Left ventricle myocardium superior (tissue), 1 donor: ENCODE measurements at regions not wholly inside any gene's neighbourhood (a gene's known extent, or its start where the extent isn't known, plus 50 kb on each side); places are given as distances from the start of the nearest gene placed in this dataset.

Source experiments
- ATAC-seq: fragments of 200-7000 bp; cut with Tn5 transposase; one replicate; pipeline ENCODE4 v1.9.1; 2020; ENCODE audit warnings: mild to moderate bottlenecking, moderate library complexity
- DNase-seq: peaks from one replicate; pipeline ENCODE4 v3.0.0-alpha.2; 2020
- intact Hi-C: fragments of 100-400 bp; cut with micrococcal nuclease; formaldehyde crosslinking; loops from one replicate; pipeline ENCODE4 v1.11.0; 2022
- donor health status: DM: no; HTN: yes; CAD: no; lungs with severe emphysema.

DNA sequence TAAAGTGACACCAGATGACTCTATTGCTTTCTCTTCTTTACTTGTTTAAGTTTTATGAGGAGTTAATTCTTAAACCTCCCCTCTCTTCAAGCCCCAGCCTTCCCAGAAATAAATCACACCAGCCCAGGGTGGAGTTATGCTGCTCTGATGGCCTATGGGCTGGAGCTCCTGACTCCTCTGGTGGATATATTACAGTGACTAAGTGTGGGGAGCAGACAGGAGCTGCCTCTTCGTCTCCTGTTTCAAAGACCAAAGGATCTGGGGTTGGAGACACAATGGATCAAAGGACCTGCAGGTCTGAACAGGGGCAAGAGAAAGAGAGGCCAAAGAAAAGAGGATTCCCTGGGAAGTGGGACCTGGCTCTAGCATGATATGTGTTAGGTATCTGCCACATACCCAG is 312.0 kb upstream of the MSX2 start:
- no peak for DNase-seq
- no peak for ATAC-seq
- intact Hi-C loops: loop anchor here (10.0 kb wide), 1 partner anchor 522 kb away; no protein-coding TSS in a partner anchor

GRCh38 chr5:174412941-174413340 is 311.4 kb upstream of the MSX2 start:
- ATAC-seq (peak; percentile 28), DNase-seq (no peak)
- intact Hi-C loops: loop anchor here (10.0 kb wide), 1 partner anchor 522 kb away; no protein-coding TSS in a partner anchor

GRCh38 chr5:174413567-174414314 is 310.6 kb upstream of the MSX2 start:
- DNase-seq (no peak), ATAC-seq (peak; percentile 82)
- intact Hi-C loops: loop anchor here (10.0 kb wide), 1 partner anchor 521 kb away; no protein-coding TSS in a partner anchor

DNA sequence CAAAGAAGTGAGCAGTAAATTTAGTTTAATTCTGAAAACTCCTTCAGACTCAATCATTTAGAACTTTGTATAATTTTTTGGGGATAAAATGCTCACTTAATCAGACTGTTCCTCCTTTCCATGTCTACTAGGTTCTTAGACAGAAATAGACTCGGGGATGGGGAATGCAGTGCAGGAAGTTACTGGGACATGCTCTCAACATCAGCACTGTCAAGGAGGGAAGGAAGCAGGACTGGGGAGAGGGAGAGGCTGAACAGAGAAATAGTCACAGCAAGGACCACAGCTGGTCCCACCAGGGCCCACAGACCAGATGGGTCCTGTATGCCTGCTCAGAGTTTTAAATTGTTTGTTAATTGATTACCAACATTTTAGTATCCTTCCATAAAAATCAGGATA is 310.1 kb upstream of the MSX2 start:
- intact Hi-C loops: loop anchor here (10.0 kb wide), 1 partner anchor 520 kb away; no protein-coding TSS in a partner anchor

GRCh38 chr5:174418809-174419539 is 305.4 kb upstream of the MSX2 start:
- no peak for DNase-seq
- ATAC-seq: peak; percentile 68
- intact Hi-C loops: loop anchor here (10.0 kb wide), 1 partner anchor 516 kb away; no protein-coding TSS in a partner anchor

More for the DNA sequence above, 310.1 kb upstream of the MSX2 start:
- no peak for ATAC-seq
- no peak for DNase-seq

- DNase-seq (peak; percentile 93), ATAC-seq (peak; percentile 98)
- intact Hi-C loops: loop anchor here (5.0 to 10.0 kb wide), 2 partner anchors 373 to 515 kb away; no protein-coding TSS in a partner anchor
Measured at GRCh38 chr5:174419540-174420132, 304.7 kb upstream of the MSX2 start.

- ATAC-seq (no peak), DNase-seq (no peak)
- intact Hi-C loops: loop anchor here (5.0 kb wide), 1 partner anchor 371 kb away; no protein-coding TSS in a partner anchor
Measured at GRCh38 chr5:174420651-174421407, 303.6 kb upstream of the MSX2 start.

GRCh38 chr5:174421408-174421805 is 303.0 kb upstream of the MSX2 start:
- intact Hi-C loops: loop anchor here (5.0 kb wide), 1 partner anchor 371 kb away; no protein-coding TSS in a partner anchor
- DNase-seq (no peak), ATAC-seq (no peak)

GRCh38 chr5:174423558-174423957 is 300.8 kb upstream of the MSX2 start:
- DNase-seq (no peak), ATAC-seq (no peak)
- intact Hi-C loops: loop anchor here (5.0 kb wide), 1 partner anchor 369 kb away; no protein-coding TSS in a partner anchor

DNA sequence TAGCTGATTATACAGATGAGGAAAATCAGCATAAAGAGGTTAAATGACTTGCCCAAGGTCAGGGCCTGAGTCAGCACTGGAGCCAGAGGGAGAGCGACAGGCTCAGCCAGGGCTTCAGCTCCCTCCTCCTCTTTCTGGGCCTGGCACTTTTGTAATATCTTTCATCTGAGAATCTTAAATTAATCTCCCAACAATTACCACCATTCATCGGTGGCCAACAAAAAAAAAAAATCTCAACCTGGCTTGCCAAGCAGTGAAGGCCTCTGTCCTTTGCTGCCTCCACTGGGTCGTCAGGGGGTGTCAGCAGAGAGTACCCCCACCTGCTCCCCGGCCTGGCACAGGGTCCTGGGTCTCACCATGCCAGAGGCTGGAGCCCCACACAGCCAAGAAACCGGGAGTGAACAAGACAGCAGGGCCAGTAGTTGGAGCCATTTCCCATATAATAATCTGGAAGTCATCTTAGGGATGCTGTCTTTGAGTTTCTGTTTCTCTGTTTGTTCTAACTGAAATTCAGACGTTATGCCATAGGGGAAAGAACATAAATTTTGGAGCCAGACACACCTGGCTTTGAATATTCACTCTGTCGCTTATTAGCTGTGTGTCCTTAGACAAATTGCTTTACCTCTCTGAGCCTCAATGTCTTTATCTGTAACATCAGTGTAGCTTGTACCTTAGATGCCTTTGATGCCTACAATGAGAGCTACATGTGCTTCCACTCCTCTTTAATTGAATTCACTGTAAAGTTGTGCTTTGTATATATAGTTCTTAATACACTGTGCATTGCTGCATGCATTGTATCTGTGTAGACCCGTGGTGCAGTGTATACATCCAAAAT is 299.9 kb upstream of the MSX2 start:
- ATAC-seq (no peak), DNase-seq (no peak)
- intact Hi-C loops: loop anchor here (5.0 kb wide), 1 partner anchor 368 kb away; no protein-coding TSS in a partner anchor

DNA sequence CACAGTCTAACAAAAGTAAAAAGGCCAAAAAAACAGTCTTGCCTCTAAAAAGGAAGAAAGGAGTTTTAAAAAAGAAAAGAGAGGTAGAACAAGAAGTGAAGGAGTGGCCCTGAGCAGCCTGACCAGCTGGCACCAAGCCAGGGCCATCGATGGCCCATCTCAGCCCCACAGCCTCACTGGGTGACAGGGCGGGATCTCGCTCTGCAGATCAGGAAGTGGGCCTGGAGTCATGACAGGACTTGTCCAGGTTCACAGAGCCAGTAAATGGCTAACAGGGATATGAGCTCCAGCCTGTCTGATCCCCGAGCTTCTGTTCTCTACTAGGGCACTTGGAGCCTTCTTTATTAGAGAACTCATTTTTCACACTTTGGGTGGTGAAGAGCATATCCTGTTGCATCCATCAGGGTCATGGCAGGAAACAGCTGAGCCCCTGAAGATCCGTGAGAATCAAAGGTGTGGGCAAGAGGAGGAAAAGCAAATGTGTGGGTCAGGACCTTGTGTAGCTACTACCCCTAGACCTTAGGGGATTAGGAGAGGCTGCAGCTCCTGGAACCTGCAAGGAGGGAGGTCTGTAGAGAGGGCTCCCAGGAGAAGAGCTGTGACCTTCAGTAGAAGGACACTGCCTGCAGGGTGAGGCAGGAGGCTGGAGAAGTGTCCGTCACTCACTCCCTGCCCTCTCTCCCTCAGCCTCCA is 299.0 kb upstream of the MSX2 start:
- DNase-seq (peak; percentile 35), ATAC-seq (no peak)

DNA sequence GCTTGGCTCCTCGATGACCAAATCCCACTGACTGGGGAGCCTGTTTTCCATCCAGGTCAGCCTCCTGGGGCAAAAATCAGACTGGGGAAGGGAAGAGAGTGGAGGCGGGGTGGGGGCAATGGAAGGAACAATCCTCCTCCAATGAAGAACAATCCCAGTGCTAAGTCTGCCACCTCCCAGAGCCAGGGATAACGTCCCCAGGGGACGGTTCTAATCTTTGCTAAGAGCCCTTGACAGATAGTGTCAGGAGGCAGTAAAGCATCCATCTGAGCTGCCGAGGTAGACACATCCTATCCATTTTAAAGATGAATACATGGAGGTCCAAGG is 298.5 kb upstream of the MSX2 start:
- ATAC-seq (no peak), DNase-seq (no peak)
- intact Hi-C loops: no loop called here

More for the DNA sequence above, 299.0 kb upstream of the MSX2 start:
- intact Hi-C loops: no loop called here

GRCh38 chr5:174426388-174426787 is 298.0 kb upstream of the MSX2 start:
- no peak for ATAC-seq
- DNase-seq: no peak
- intact Hi-C loops: no loop called here

DNA sequence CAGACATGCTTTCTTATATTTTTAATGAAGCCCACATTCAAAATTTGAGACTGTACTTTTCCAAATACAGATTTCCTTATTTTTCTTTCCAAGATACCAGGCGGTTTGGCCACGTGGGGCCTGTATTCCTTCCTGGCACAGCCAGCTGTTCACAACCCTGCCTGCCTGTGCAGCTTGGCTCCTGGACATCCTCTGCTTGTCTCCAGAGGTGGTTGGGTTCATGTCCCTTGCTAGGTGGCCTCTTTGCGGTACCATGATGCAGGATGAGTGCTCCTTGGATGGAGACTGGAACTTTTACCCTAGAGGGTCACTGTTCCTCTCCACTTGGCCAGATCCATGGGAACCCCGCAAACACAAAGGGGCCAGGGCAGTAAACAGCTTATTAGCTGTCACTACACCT is 297.5 kb upstream of the MSX2 start:
- intact Hi-C loops: no loop called here
- DNase-seq: no peak
- no peak for ATAC-seq

DNA sequence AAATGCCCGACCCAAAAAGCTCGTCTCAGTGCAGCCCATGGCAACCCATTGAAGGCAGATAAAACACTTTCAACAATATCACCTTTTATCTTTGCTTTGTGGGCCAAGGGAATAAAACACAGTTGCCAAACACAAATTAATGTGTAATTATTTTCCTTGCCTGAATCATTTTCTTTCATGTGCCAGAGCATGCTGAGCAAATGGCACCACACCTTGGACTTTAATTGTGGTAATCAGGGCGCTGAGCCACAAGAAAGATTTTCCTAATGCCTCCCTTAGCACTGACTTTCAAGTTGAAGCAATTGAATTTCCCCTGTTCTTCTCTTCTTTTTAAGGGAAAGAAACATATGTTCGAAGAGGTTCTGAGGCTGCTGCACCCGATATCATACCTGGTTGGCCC is 297.1 kb upstream of the MSX2 start:
- intact Hi-C loops: no loop called here
- no peak for ATAC-seq
- no peak for DNase-seq

DNA sequence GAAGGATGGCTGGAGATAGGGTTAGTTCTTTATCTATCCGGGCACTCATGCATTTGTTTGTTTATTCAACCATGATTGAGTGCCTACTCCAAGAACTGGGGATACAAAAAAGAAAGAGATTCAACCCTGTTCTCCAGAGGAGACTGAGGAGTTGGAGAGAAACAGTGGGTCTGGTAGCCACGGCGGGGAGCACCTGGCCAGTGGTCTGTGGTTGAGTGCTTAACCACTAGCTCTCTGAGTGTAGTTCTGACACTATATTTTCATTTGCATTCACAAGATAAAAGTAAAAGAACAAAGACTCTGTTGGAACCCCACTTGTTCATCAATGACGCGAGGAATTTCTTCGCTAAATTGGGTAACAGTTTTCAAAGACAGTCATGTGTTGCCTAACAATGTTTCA is 295.5 kb upstream of the MSX2 start:
- no peak for ATAC-seq
- intact Hi-C loops: no loop called here

GRCh38 chr5:174430940-174431339 is 293.4 kb upstream of the MSX2 start:
- DNase-seq: no peak
- ATAC-seq: no peak
- intact Hi-C loops: no loop called here

More for the DNA sequence above, 295.5 kb upstream of the MSX2 start:
- DNase-seq: no peak

GRCh38 chr5:174431504-174431903 is 292.9 kb upstream of the MSX2 start:
- ATAC-seq (no peak), DNase-seq (no peak)
- intact Hi-C loops: no loop called here
